ENCODE measurements at regions not wholly inside any gene's neighbourhood (a gene's known extent, or its start where the extent isn't known, plus 50 kb on each side); places are given as distances from the start of the nearest gene placed in this dataset.
"Not testable (repeated sequence)": the region's sequence is repeated elsewhere in the genome, so short reads cannot be mapped to it uniquely, and the experiment has no call there.

- no peak for DNase-seq
Observed at GRCh38 chr14:30322819-30323218, 236.1 kb upstream of the G2E3 start.

- DNase-seq, result no peak
Observed at GRCh38 chr14:30330033-30330432, 228.9 kb upstream of the G2E3 start.

GRCh38 chr14:30330445-30330844 is 228.5 kb upstream of the G2E3 start:
- DNase-seq, result no peak

- no peak for DNase-seq
Observed at GRCh38 chr14:30331030-30331429, 227.9 kb upstream of the G2E3 start.

GRCh38 chr14:30332374-30332773 is 226.6 kb upstream of the G2E3 start:
- DNase-seq, result no peak

GRCh38 chr14:30333934-30334333 is 225.0 kb upstream of the G2E3 start:
- DNase-seq, result no peak

GRCh38 chr14:30337456-30337855 is 221.5 kb upstream of the G2E3 start:
- no peak for DNase-seq

- no peak for DNase-seq
Observed at GRCh38 chr14:30339311-30339901, 219.6 kb upstream of the G2E3 start.

- no peak for DNase-seq
Observed at GRCh38 chr14:30340495-30340894, 218.5 kb upstream of the G2E3 start.

- DNase-seq, result no peak
Observed at GRCh38 chr14:30345511-30345910, 213.4 kb upstream of the G2E3 start.

- DNase-seq, result no peak
Observed at GRCh38 chr14:30348445-30348844, 210.5 kb upstream of the G2E3 start.

GRCh38 chr14:30349520-30349919 is 209.4 kb upstream of the G2E3 start:
- DNase-seq, result no peak

GRCh38 chr14:30354439-30354838 is 204.5 kb upstream of the G2E3 start:
- no peak for DNase-seq

- no peak for DNase-seq
Observed at GRCh38 chr14:30355431-30355913, 203.5 kb upstream of the G2E3 start.

- no peak for DNase-seq
Observed at GRCh38 chr14:30356438-30357202, 202.3 kb upstream of the G2E3 start.

GRCh38 chr14:30357791-30358190 is 201.2 kb upstream of the G2E3 start:
- DNase-seq, result no peak

- DNase-seq, result no peak
Observed at GRCh38 chr14:30362369-30363218, 196.4 kb upstream of the G2E3 start.

- not testable (repeated sequence) for DNase-seq
Observed at GRCh38 chr14:30363219-30363880, 195.6 kb upstream of the G2E3 start.

- DNase-seq, result no peak
Observed at GRCh38 chr14:30369502-30370180, 189.3 kb upstream of the G2E3 start.

- no peak for DNase-seq
Observed at GRCh38 chr14:30373053-30373452, 185.9 kb upstream of the G2E3 start.

- no peak for DNase-seq
Observed at GRCh38 chr14:30373526-30373925, 185.4 kb upstream of the G2E3 start.

- DNase-seq, result peak; percentile 31
Observed at GRCh38 chr14:30375296-30375892, 183.6 kb upstream of the G2E3 start.
